Parathyroid adenoma (tissue), 2 donors: ENCODE measurements at regions not wholly inside any gene's neighbourhood (a gene's known extent, or its start where the extent isn't known, plus 50 kb on each side); places are given as distances from the start of the nearest gene placed in this dataset.

Experiments
- H2AFZ ChIP-seq: fragments of 300-600 bp; sonication (generic); one replicate; pipeline ENCODE4 v1.7.0; 2017; ENCODE audit warnings: antibody characterized with exemption, mild to moderate bottlenecking
- H3K27ac ChIP-seq: fragments of 300-600 bp; sonication (generic); one replicate; pipeline ENCODE4 v1.7.0; 2017
- H3K27me3 ChIP-seq: fragments of 300-600 bp; sonication (generic); one replicate; pipeline ENCODE4 v1.7.0; 2017; ENCODE audit warnings: low read length; ENCODE audit not compliant: control insufficient read depth, insufficient read depth
- H3K36me3 ChIP-seq: fragments of 300-600 bp; sonication (generic); one replicate; pipeline ENCODE4 v1.7.0; 2017; ENCODE audit warnings: low read length; ENCODE audit not compliant: control insufficient read depth, insufficient read depth
- H3K4me1 ChIP-seq: fragments of 300-600 bp; sonication (generic); one replicate; pipeline ENCODE4 v1.7.0; 2017; ENCODE audit warnings: control low read depth
- H3K4me2 ChIP-seq: fragments of 300-600 bp; sonication (generic); one replicate; pipeline ENCODE4 v1.7.0; 2017; ENCODE audit warnings: low read length
- H3K4me3 ChIP-seq: fragments of 300-600 bp; sonication (generic); one replicate; pipeline ENCODE4 v1.7.0; 2017; ENCODE audit warnings: low read depth, low read length
- H3K79me2 ChIP-seq: fragments of 300-600 bp; sonication (generic); one replicate; pipeline ENCODE4 v1.7.0; 2017; ENCODE audit warnings: control low read depth
- H3K9ac ChIP-seq: fragments of 300-600 bp; sonication (generic); one replicate; pipeline ENCODE4 v1.7.0; 2017; ENCODE audit warnings: mild to moderate bottlenecking
- H3K9me3 ChIP-seq: fragments of 300-600 bp; sonication (generic); one replicate; pipeline ENCODE4 v1.7.0; 2017; ENCODE audit warnings: low read length; ENCODE audit not compliant: control insufficient read depth
- CTCF ChIP-seq: fragments of 300-600 bp; sonication (generic); IDR thresholded peaks from one replicate; pipeline ENCODE4 v1.7.0; 2017; ENCODE audit warnings: antibody characterized with exemption, mild to moderate bottlenecking
- donor health status: primary hyperparathyroidism.

GRCh38 chr15:77852241-77853007 lies 219.7 kb upstream of the LINGO1 start:
- Histone ChIP-seq H3K27ac (no peak overlapping the region), H3K4me3 (no peak overlapping the region), H3K79me2 (no peaks in the 10 kb centered on the region), H3K27me3 (no peaks in the 10 kb centered on the region), H3K9me3 (no peaks in the 10 kb centered on the region), H3K4me1 (no peaks in the 10 kb centered on the region), H3K4me2 (no peak overlapping the region), H2AFZ (no peak overlapping the region), H3K9ac (no peak overlapping the region), H3K36me3 (no peaks in the 10 kb centered on the region)
- no peak for TF ChIP-seq CTCF

DNA sequence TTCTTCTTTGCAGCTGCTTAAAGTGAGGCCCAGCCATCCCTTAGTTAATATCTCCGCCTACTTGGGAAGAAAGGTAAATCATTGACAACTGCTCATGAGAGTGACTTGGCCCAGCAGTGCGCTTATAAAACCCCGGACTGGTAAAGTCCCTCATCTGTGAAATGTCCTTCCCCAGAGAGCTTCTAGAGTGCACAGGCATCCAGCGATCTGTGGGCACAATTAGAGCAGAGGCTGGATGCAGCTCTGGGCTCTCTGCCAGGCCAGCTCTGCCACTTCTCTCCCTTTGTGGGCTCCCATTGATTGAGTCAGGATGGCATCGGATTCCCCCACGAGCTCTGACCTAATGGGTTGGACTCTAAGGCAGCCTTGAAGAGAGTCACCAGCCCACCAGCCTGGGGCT lies 219.0 kb upstream of the LINGO1 start:
- Histone ChIP-seq H3K27ac (no peak overlapping the region), H3K4me1 (no peaks in the 10 kb centered on the region), H3K79me2 (no peaks in the 10 kb centered on the region), H3K27me3 (no peaks in the 10 kb centered on the region), H3K9me3 (no peaks in the 10 kb centered on the region), H2AFZ (no peak overlapping the region), H3K36me3 (no peaks in the 10 kb centered on the region), H3K4me2 (no peak overlapping the region), H3K9ac (no peak overlapping the region), H3K4me3 (no peak overlapping the region)
- no peak for TF ChIP-seq CTCF

DNA sequence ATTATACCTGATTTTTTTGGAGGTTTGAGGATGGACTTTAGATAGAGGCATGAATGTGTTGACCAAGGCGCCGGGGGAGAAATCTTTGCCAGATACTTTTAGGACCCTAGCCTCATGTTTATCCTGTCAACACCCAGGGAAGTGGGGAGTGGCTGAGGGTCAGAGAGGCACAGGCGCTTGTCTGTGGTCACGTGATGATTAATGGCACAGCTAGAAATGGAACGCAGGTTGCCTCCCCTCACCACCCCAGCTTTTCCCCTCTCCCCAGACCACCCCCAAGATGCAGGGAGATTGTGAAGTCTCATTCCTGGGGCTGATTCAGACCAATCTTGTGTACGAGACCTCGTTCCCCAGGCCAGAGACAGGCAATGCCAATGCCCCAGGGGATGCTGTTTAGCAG lies 218.4 kb upstream of the LINGO1 start:
- Histone ChIP-seq H3K4me1 (no peaks in the 10 kb centered on the region), H3K27me3 (no peaks in the 10 kb centered on the region), H2AFZ (no peak overlapping the region), H3K36me3 (no peaks in the 10 kb centered on the region), H3K27ac (no peak overlapping the region), H3K9me3 (no peaks in the 10 kb centered on the region), H3K4me3 (no peak overlapping the region), H3K9ac (no peak overlapping the region), H3K79me2 (no peaks in the 10 kb centered on the region), H3K4me2 (no peak overlapping the region)
- TF ChIP-seq CTCF, result no peak

GRCh38 chr15:77846986-77847385 lies 214.3 kb upstream of the LINGO1 start:
- H3K4me1 ChIP-seq, result no peaks in the 10 kb centered on the region
- no peak overlapping the region for H3K27ac ChIP-seq
- H3K79me2 ChIP-seq, result no peaks in the 10 kb centered on the region
- no peaks in the 10 kb centered on the region for H3K27me3 ChIP-seq
- no peak for TF ChIP-seq CTCF
- H3K9ac ChIP-seq, result no peak overlapping the region
- no peak overlapping the region for H3K4me2 ChIP-seq
- no peak overlapping the region for H3K4me3 ChIP-seq
- H3K36me3 ChIP-seq, result no peaks in the 10 kb centered on the region
- no peaks in the 10 kb centered on the region for H3K9me3 ChIP-seq
- H2AFZ ChIP-seq, result no peak overlapping the region

DNA sequence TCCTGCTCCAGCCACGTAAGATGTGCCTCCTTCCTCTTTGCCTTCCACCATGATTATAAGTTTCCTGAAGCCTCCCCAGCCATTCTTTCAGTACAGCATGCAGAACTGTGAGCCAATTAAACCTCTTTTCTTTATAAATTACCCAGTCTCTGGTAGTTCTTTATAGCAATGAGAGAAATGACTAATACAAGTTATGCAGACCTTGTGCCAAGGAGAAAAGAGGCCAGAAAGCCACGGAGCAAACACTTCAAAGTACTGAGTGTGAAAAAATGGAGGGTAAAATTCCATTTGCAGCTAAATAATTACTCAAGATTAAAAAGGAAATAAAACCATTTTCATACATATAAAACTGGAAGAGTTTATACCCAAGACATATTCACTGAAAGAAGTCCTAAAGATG lies 213.6 kb upstream of the LINGO1 start:
- Histone ChIP-seq H3K4me2 (no peak overlapping the region), H3K27ac (no peak overlapping the region), H3K9ac (no peak overlapping the region), H3K9me3 (no peaks in the 10 kb centered on the region), H3K27me3 (no peaks in the 10 kb centered on the region), H3K36me3 (no peaks in the 10 kb centered on the region), H2AFZ (no peak overlapping the region), H3K79me2 (no peaks in the 10 kb centered on the region), H3K4me1 (no peaks in the 10 kb centered on the region), H3K4me3 (no peak overlapping the region)
- no peak for TF ChIP-seq CTCF
